Mesenchymal stem cell (in vitro differentiated cells and primary cell): ENCODE measurements at regions not wholly inside any gene's neighbourhood (a gene's known extent, or its start where the extent isn't known, plus 50 kb on each side); places are given as distances from the start of the nearest gene placed in this dataset.

Source experiments
- DNase-seq: peaks from one replicate; pipeline ENCODE4 v3.0.0-alpha.2; 2013
- H2AFZ ChIP-seq: one replicate; pipeline ENCODE4 v1.6.1; 2013; ENCODE audit warnings: low read depth, mild to moderate bottlenecking, control low read depth, inconsistent platforms, low read length, moderate library complexity
- H2AK5ac ChIP-seq: 2 replicates; pipeline ENCODE4 v1.6.1; 2013; ENCODE audit warnings: low read length, moderate library complexity, mild to moderate bottlenecking, inconsistent platforms; ENCODE audit not compliant: severe bottlenecking
- H2BK120ac ChIP-seq: one replicate; pipeline ENCODE4 v1.6.1; 2013; ENCODE audit warnings: low read depth, mild to moderate bottlenecking, inconsistent platforms, low read length, moderate library complexity
- H2BK12ac ChIP-seq, 2 experiments: one replicate each; pipeline ENCODE4 v1.6.1; 2013; ENCODE audit warnings: inconsistent platforms in 2 of 2, low read length in 2 of 2, mild to moderate bottlenecking in 2 of 2, moderate library complexity in 2 of 2, control low read depth in 1 of 2
- H2BK15ac ChIP-seq: one replicate; pipeline ENCODE4 v1.6.1; 2013; ENCODE audit warnings: mild to moderate bottlenecking, low read depth, inconsistent platforms; ENCODE audit not compliant: poor library complexity, severe bottlenecking
- H2BK5ac ChIP-seq: 2 replicates; pipeline ENCODE4 v1.6.1; 2013; ENCODE audit warnings: low read depth, mild to moderate bottlenecking, low read length, control low read depth, inconsistent platforms; ENCODE audit not compliant: poor library complexity, severe bottlenecking
- H3K14ac ChIP-seq, 2 experiments: one replicate each; pipeline ENCODE4 v1.6.1; 2013; ENCODE audit warnings: inconsistent platforms in 2 of 2, low read length in 2 of 2, control low read depth in 1 of 2, mild to moderate bottlenecking in 1 of 2, moderate library complexity in 1 of 2
- H3K18ac ChIP-seq, 2 experiments: one replicate each; pipeline ENCODE4 v1.6.1; 2013; ENCODE audit warnings: inconsistent platforms in 2 of 2, low read length in 2 of 2, control low read depth in 1 of 2, low read depth in 1 of 2, mild to moderate bottlenecking in 1 of 2
- H3K23ac ChIP-seq, 2 experiments: one replicate each; pipeline ENCODE4 v1.6.1; 2013; ENCODE audit warnings: inconsistent platforms in 2 of 2, low read length in 2 of 2, mild to moderate bottlenecking in 2 of 2, moderate library complexity in 2 of 2, control low read depth in 1 of 2
- H3K27ac ChIP-seq: 2 replicates; pipeline ENCODE4 v1.5.1; 2013; ENCODE audit warnings: mild to moderate bottlenecking, moderate library complexity, low read length, control low read depth, inconsistent platforms; ENCODE audit not compliant: poor library complexity, severe bottlenecking
- H3K27me3 ChIP-seq, 2 experiments: 2 replicates each; pipeline versions ENCODE4 v1.6.1 to v1.7.0; 2013; ENCODE audit warnings: low read length in 2 of 2, mild to moderate bottlenecking in 2 of 2, moderate library complexity in 2 of 2, control low read depth in 1 of 2, inconsistent platforms in 1 of 2; ENCODE audit not compliant: control insufficient read depth in 1 of 2, insufficient read depth in 1 of 2
- H3K36me3 ChIP-seq, 2 experiments: 2 replicates each; pipeline versions ENCODE4 v1.6.1 to v1.7.0; 2013; ENCODE audit warnings: low read length in 2 of 2, control low read depth in 1 of 2, inconsistent platforms in 1 of 2, low read depth in 1 of 2, mild to moderate bottlenecking in 1 of 2; ENCODE audit not compliant: insufficient read depth in 2 of 2, control insufficient read depth in 1 of 2
- H3K4ac ChIP-seq, 2 experiments: one replicate each; pipeline ENCODE4 v1.6.1; 2013; ENCODE audit warnings: inconsistent platforms in 2 of 2, low read length in 2 of 2, mild to moderate bottlenecking in 2 of 2, moderate library complexity in 2 of 2, control low read depth in 1 of 2, low read depth in 1 of 2
- H3K4me1 ChIP-seq: 2 replicates; pipeline ENCODE4 v1.6.1; 2013; ENCODE audit warnings: low read depth, low read length, control low read depth; ENCODE audit not compliant: control insufficient read depth, insufficient read depth
- H3K4me2 ChIP-seq: 2 replicates; pipeline ENCODE4 v1.6.1; 2013; ENCODE audit warnings: low read length, mild to moderate bottlenecking, inconsistent platforms; ENCODE audit not compliant: poor library complexity, severe bottlenecking
- H3K4me3 ChIP-seq, 2 experiments: 2 replicates each; pipeline versions ENCODE4 v1.5.1 to v1.7.0; 2013; ENCODE audit warnings: low read length in 2 of 2, mild to moderate bottlenecking in 2 of 2, control low read depth in 1 of 2, low read depth in 1 of 2; ENCODE audit not compliant: insufficient read depth in 1 of 2
- H3K79me1 ChIP-seq: replicated peaks from 2 replicates; pipeline ENCODE4 v1.6.1; 2013; ENCODE audit warnings: mild to moderate bottlenecking, control low read depth, low read length, inconsistent platforms; ENCODE audit not compliant: poor library complexity, severe bottlenecking
- H3K9ac ChIP-seq: 2 replicates; pipeline ENCODE4 v1.7.0; 2013; ENCODE audit warnings: mild to moderate bottlenecking, low read length, moderate library complexity
- H3K9me3 ChIP-seq: 2 replicates; pipeline ENCODE4 v1.7.0; 2013; ENCODE audit warnings: mild to moderate bottlenecking, low read length; ENCODE audit not compliant: control insufficient read depth
- H4K8ac ChIP-seq: one replicate; pipeline ENCODE4 v1.6.1; 2013; ENCODE audit warnings: inconsistent platforms, mild to moderate bottlenecking, low read length, moderate library complexity
- H4K91ac ChIP-seq: one replicate; pipeline ENCODE4 v1.6.1; 2013; ENCODE audit warnings: mild to moderate bottlenecking, low read length, inconsistent platforms
- WGBS: methylation state at CpG from one replicate; pipeline ENCODE4 v1.1.7; 2013; ENCODE audit warnings: mixed read lengths; 5-methylcytosine and 5-hydroxymethylcytosine counted together

GRCh38 chr1:214943054-214943453, 139.5 kb upstream of the KCNK2 start:
- Histone ChIP-seq H3K36me3 (no peaks in the 10 kb centered on the region), H2BK15ac (no peak overlapping the region), H2AFZ (no peak overlapping the region), H3K9me3 (no peaks in the 10 kb centered on the region), H3K4me3 (no peak overlapping the region), H2BK5ac (no peak overlapping the region), H4K91ac (no peak overlapping the region), H3K14ac (no peak overlapping the region), H2AK5ac (no peak overlapping the region), H2BK120ac (no peak overlapping the region), H2BK12ac (no peak overlapping the region), H3K79me1 (no peaks in the 10 kb centered on the region), H3K4me2 (no peak overlapping the region), H3K27ac (no peak overlapping the region), H3K18ac (no peak overlapping the region), H3K4ac (no peak overlapping the region), H4K8ac (no peak overlapping the region), H3K27me3 (no peaks in the 10 kb centered on the region), H3K9ac (no peak overlapping the region), H3K4me1 (no peaks in the 10 kb centered on the region), H3K23ac (no peak overlapping the region)
- no peak for DNase-seq
- 89% methylated on average over 3 of the region's 3 CpGs for WGBS

GRCh38 chr1:214946615-214947014, 135.9 kb upstream of the KCNK2 start:
- WGBS, result no CpG with 5 or more reads among the region's 1 CpG
- Histone ChIP-seq H2AFZ (no peak overlapping the region), H4K91ac (no peak overlapping the region), H3K36me3 (no peaks in the 10 kb centered on the region), H3K27ac (no peak overlapping the region), H3K4me2 (no peak overlapping the region), H3K4ac (no peak overlapping the region), H3K27me3 (no peaks in the 10 kb centered on the region), H2BK15ac (no peak overlapping the region), H3K23ac (no peak overlapping the region), H3K14ac (no peak overlapping the region), H3K9me3 (no peaks in the 10 kb centered on the region), H2BK5ac (no peak overlapping the region), H3K4me3 (no peak overlapping the region), H4K8ac (no peak overlapping the region), H3K9ac (no peak overlapping the region), H2AK5ac (no peak overlapping the region), H3K79me1 (no peaks in the 10 kb centered on the region), H2BK120ac (no peak overlapping the region), H2BK12ac (no peak overlapping the region), H3K4me1 (no peaks in the 10 kb centered on the region), H3K18ac (no peak overlapping the region)
- no peak for DNase-seq

- Histone ChIP-seq H4K8ac (no peak overlapping the region), H3K4me1 (no peaks in the 10 kb centered on the region), H3K4me3 (no peak overlapping the region), H2AK5ac (no peak overlapping the region), H3K27me3 (no peaks in the 10 kb centered on the region), H2BK15ac (no peak overlapping the region), H3K36me3 (no peaks in the 10 kb centered on the region), H2BK12ac (no peak overlapping the region), H3K9ac (no peak overlapping the region), H2BK5ac (no peak overlapping the region), H3K9me3 (peaks cover 6% of the 10 kb centered on the region), H4K91ac (no peak overlapping the region), H3K27ac (no peak overlapping the region), H3K79me1 (no peaks in the 10 kb centered on the region), H3K23ac (no peak overlapping the region), H3K18ac (no peak overlapping the region), H3K4ac (no peak overlapping the region), H3K14ac (no peak overlapping the region), H2BK120ac (no peak overlapping the region), H3K4me2 (no peak overlapping the region), H2AFZ (no peak overlapping the region)
- WGBS, result 76% methylated on average over 7 of the region's 7 CpGs
- DNase-seq, result no peak
Measured at GRCh38 chr1:214952648-214953047, 129.9 kb upstream of the KCNK2 start.

GRCh38 chr1:214953901-214954616, 128.5 kb upstream of the KCNK2 start:
- H3K18ac ChIP-seq, result no peak overlapping the region
- DNase-seq, result no peak
- no peak overlapping the region for H4K91ac ChIP-seq
- H3K4me2 ChIP-seq, result no peak overlapping the region
- H2BK120ac ChIP-seq, result no peak overlapping the region
- H3K4me1 ChIP-seq, result peaks cover 1% of the 10 kb centered on the region
- H3K36me3 ChIP-seq, result no peaks in the 10 kb centered on the region
- H3K4ac ChIP-seq, result no peak overlapping the region
- H2BK12ac ChIP-seq, result no peak overlapping the region
- no peak overlapping the region for H2BK15ac ChIP-seq
- no peak overlapping the region for H3K23ac ChIP-seq
- no peaks in the 10 kb centered on the region for H3K79me1 ChIP-seq
- H3K4me3 ChIP-seq, result no peak overlapping the region
- no peaks in the 10 kb centered on the region for H3K27me3 ChIP-seq
- H2BK5ac ChIP-seq, result no peak overlapping the region
- H2AK5ac ChIP-seq, result no peak overlapping the region
- no CpG with 5 or more reads among the region's 1 CpG for WGBS
- no peak overlapping the region for H2AFZ ChIP-seq
- no peak overlapping the region for H4K8ac ChIP-seq
- H3K9ac ChIP-seq, result no peak overlapping the region
- H3K14ac ChIP-seq, result no peak overlapping the region
- peaks cover 6% of the 10 kb centered on the region for H3K9me3 ChIP-seq
- no peak overlapping the region for H3K27ac ChIP-seq
